Rectal smooth muscle tissue (tissue), 1 donor: ENCODE measurements at regions not wholly inside any gene's neighbourhood (a gene's known extent, or its start where the extent isn't known, plus 50 kb on each side); places are given as distances from the start of the nearest gene placed in this dataset.

Experiments used
- H3K27ac ChIP-seq: one replicate; pipeline ENCODE4 v1.7.0; 2013; ENCODE audit warnings: low read depth, low read length, inconsistent platforms
- H3K27me3 ChIP-seq: one replicate; pipeline ENCODE4 v1.7.0; 2013; ENCODE audit warnings: low read length; ENCODE audit not compliant: control insufficient read depth, insufficient read depth
- H3K36me3 ChIP-seq: one replicate; pipeline ENCODE4 v1.7.0; 2013; ENCODE audit warnings: low read length; ENCODE audit not compliant: control insufficient read depth, insufficient read depth
- H3K4me1 ChIP-seq: one replicate; pipeline ENCODE4 v1.7.0; 2013; ENCODE audit warnings: low read length; ENCODE audit not compliant: control insufficient read depth, insufficient read depth
- H3K4me3 ChIP-seq: one replicate; pipeline ENCODE4 v1.7.0; 2013; ENCODE audit warnings: low read length
- H3K9ac ChIP-seq: one replicate; pipeline ENCODE4 v1.7.0; 2013; ENCODE audit warnings: low read length

- Histone ChIP-seq H3K27me3 (no peaks in the 10 kb centered on the region), H3K27ac (no peak overlapping the region), H3K4me1 (no peaks in the 10 kb centered on the region), H3K9ac (no peak overlapping the region), H3K4me3 (no peak overlapping the region), H3K36me3 (no peaks in the 10 kb centered on the region)
These were observed 661.5 kb upstream of the ADGRL4 start for GRCh38 chr1:79667848-79668696.

GRCh38 chr1:79667166-79667565 is 660.6 kb upstream of the ADGRL4 start:
- Histone ChIP-seq H3K9ac (no peak overlapping the region), H3K36me3 (no peaks in the 10 kb centered on the region), H3K4me3 (no peak overlapping the region), H3K27me3 (no peaks in the 10 kb centered on the region), H3K27ac (no peak overlapping the region), H3K4me1 (no peaks in the 10 kb centered on the region)

GRCh38 chr1:79663916-79664315 is 657.4 kb upstream of the ADGRL4 start:
- Histone ChIP-seq H3K9ac (no peak overlapping the region), H3K27me3 (no peaks in the 10 kb centered on the region), H3K36me3 (no peaks in the 10 kb centered on the region), H3K4me1 (no peaks in the 10 kb centered on the region), H3K4me3 (no peak overlapping the region), H3K27ac (no peak overlapping the region)

DNA sequence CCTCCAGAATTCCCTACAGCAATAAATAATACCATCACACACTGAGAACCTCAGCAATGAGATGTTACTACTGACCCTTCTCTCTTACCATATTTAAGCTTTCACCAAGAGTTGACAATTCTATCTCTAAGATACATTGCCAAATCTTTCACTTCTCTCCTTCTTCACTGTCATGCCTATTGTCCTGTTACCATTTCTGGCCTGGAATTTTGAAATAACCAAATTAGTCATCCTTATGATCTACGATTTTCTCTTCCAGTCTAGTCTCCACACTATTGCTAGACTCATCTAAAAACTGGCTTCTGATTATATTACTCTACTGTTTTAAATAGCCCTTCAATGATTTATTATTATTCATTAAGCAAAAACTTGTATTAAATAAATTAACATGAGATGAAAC is 656.1 kb upstream of the ADGRL4 start:
- H3K27me3 ChIP-seq = no peaks in the 10 kb centered on the region
- no peak overlapping the region for H3K27ac ChIP-seq
- H3K36me3 ChIP-seq = no peaks in the 10 kb centered on the region
- H3K9ac ChIP-seq = no peak overlapping the region
- H3K4me1 ChIP-seq = no peaks in the 10 kb centered on the region
- no peak overlapping the region for H3K4me3 ChIP-seq

- no peaks in the 10 kb centered on the region for H3K27me3 ChIP-seq
- H3K27ac ChIP-seq = no peak overlapping the region
- H3K4me3 ChIP-seq = no peak overlapping the region
- no peaks in the 10 kb centered on the region for H3K4me1 ChIP-seq
- H3K36me3 ChIP-seq = no peaks in the 10 kb centered on the region
- no peak overlapping the region for H3K9ac ChIP-seq
These were observed 653.6 kb upstream of the ADGRL4 start for GRCh38 chr1:79660129-79660528.

DNA sequence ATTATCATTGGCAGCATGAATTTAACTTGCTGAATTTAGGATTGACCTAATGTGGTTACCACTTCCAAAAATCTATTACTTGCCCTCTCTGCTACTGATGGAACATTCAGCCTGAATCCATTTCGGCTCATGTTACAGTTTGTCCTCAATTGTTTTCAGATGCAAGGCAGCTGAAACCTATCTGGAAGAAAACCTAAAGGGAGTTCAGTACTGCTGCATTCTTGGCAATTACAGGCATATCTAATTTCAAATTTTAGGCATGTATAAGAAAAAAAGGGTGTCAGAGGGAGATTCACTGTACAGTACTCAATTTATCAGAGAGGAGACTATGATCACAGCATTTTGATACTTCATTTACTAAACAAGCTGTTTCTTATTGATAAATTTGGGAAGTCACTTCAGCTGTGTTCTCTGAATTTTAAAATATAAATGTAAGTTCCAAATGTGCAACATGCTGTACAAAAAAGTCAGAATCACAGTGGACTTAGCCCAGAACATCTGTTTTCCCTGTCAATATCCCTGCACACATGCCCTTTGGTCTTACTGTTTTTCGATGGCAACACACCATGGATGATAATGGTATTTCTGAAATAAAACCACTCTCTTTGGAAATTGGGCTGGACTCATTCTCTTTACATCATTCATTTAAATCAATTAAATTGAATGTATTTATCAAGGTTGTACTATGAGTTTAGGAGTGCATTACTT is 651.6 kb upstream of the ADGRL4 start:
- no peaks in the 10 kb centered on the region for H3K4me1 ChIP-seq
- H3K9ac ChIP-seq = no peak overlapping the region
- no peak overlapping the region for H3K4me3 ChIP-seq
- no peak overlapping the region for H3K27ac ChIP-seq
- H3K36me3 ChIP-seq = no peaks in the 10 kb centered on the region
- no peaks in the 10 kb centered on the region for H3K27me3 ChIP-seq

- no peaks in the 10 kb centered on the region for H3K4me1 ChIP-seq
- H3K4me3 ChIP-seq = no peak overlapping the region
- H3K27ac ChIP-seq = no peak overlapping the region
- no peaks in the 10 kb centered on the region for H3K27me3 ChIP-seq
- H3K36me3 ChIP-seq = no peaks in the 10 kb centered on the region
- no peak overlapping the region for H3K9ac ChIP-seq
These were observed 649.3 kb upstream of the ADGRL4 start for GRCh38 chr1:79655876-79656275.

DNA sequence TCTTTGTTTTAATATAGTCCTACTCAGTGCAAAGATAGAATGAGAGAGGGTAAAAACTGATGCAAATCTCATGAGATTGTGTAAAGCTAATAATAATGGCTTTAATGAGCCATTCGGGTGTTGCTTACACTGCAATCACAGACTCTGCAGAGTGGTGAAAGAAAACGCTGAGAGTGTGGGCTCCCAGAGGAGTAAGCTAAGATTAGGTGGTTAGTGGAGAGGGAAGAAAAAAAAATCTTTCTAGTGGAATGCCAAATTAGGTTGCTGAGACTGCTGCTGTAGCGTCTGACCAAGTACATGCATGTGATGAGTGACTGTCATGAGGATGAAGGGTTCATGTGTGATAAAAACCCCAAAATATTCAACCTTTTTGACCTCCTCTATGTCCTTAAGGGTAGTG is 645.9 kb upstream of the ADGRL4 start:
- no peaks in the 10 kb centered on the region for H3K36me3 ChIP-seq
- no peak overlapping the region for H3K27ac ChIP-seq
- H3K27me3 ChIP-seq = no peaks in the 10 kb centered on the region
- H3K9ac ChIP-seq = no peak overlapping the region
- H3K4me1 ChIP-seq = no peaks in the 10 kb centered on the region
- no peak overlapping the region for H3K4me3 ChIP-seq

- Histone ChIP-seq H3K4me1 (no peaks in the 10 kb centered on the region), H3K9ac (no peak overlapping the region), H3K4me3 (no peak overlapping the region), H3K36me3 (no peaks in the 10 kb centered on the region), H3K27ac (no peak overlapping the region), H3K27me3 (no peaks in the 10 kb centered on the region)
These were observed 641.6 kb upstream of the ADGRL4 start for GRCh38 chr1:79648126-79648525.

GRCh38 chr1:79646880-79647279 is 640.4 kb upstream of the ADGRL4 start:
- no peak overlapping the region for H3K4me3 ChIP-seq
- H3K27ac ChIP-seq = no peak overlapping the region
- H3K36me3 ChIP-seq = no peaks in the 10 kb centered on the region
- H3K9ac ChIP-seq = no peak overlapping the region
- no peaks in the 10 kb centered on the region for H3K27me3 ChIP-seq
- H3K4me1 ChIP-seq = no peaks in the 10 kb centered on the region

GRCh38 chr1:79638382-79638781 is 631.9 kb upstream of the ADGRL4 start:
- Histone ChIP-seq H3K4me1 (no peaks in the 10 kb centered on the region), H3K27ac (no peak overlapping the region), H3K9ac (no peak overlapping the region), H3K36me3 (no peaks in the 10 kb centered on the region), H3K27me3 (no peaks in the 10 kb centered on the region), H3K4me3 (no peak overlapping the region)

DNA sequence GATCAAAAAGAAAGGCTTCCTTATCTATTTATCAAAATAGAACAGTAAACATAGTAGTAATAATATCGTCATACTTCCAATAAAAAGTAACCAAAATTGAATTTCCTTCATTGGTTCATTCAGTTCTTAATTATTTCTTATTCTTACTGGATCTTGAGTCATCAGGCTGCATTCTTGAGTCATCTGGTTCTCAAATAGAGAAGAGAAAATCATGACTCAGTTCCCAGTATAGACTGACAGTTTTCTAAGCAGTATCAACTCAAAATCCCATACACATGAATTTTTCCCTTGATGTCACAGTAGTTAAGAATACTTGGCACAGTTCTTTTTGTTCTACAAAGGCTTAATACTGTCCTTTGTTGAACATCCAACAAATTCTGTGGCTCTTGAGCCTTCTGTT is 626.9 kb upstream of the ADGRL4 start:
- H3K27ac ChIP-seq = no peak overlapping the region

GRCh38 chr1:79629414-79629813 is 622.9 kb upstream of the ADGRL4 start:
- H3K4me3 ChIP-seq = no peak overlapping the region
- H3K4me1 ChIP-seq = no peaks in the 10 kb centered on the region
- H3K27me3 ChIP-seq = no peaks in the 10 kb centered on the region
- no peak overlapping the region for H3K27ac ChIP-seq
- H3K9ac ChIP-seq = no peak overlapping the region
- no peaks in the 10 kb centered on the region for H3K36me3 ChIP-seq

More for the DNA sequence above, 626.9 kb upstream of the ADGRL4 start:
- Histone ChIP-seq H3K9ac (no peak overlapping the region), H3K36me3 (no peaks in the 10 kb centered on the region), H3K4me1 (no peaks in the 10 kb centered on the region), H3K27me3 (no peaks in the 10 kb centered on the region), H3K4me3 (no peak overlapping the region)
